GM23338 (cell line): ENCODE measurements at regions not wholly inside any gene's neighbourhood (a gene's known extent, or its start where the extent isn't known, plus 50 kb on each side); places are given as distances from the start of the nearest gene placed in this dataset.

Experiments used
- ATAC-seq: fragments of 200-7000 bp; cut with Tn5 transposase; 3 replicates; pipeline ENCODE4 v1.9.1; 2020
- DNase-seq: peaks from one replicate; pipeline ENCODE4 v3.0.0-alpha.2; 2015; ENCODE audit warnings: low spot score
- H2AFZ ChIP-seq: fragments of 200-600 bp; sonication (generic); 2 replicates; pipeline ENCODE4 v1.8.0; 2016; ENCODE audit warnings: antibody characterized with exemption, mild to moderate bottlenecking, moderate library complexity
- H3F3A ChIP-seq: fragments of 200-600 bp; sonication (generic); replicated peaks from 2 replicates; pipeline ENCODE4 v1.8.0; 2017; ENCODE audit warnings: antibody characterized with exemption, mixed run types, low read depth
- H3K27ac ChIP-seq: fragments of 200-600 bp; sonication (generic); 2 replicates; pipeline ENCODE4 v1.6.1; 2016; ENCODE audit warnings: low read depth
- H3K27me3 ChIP-seq: fragments of 200-600 bp; sonication (generic); 2 replicates; pipeline ENCODE4 v1.8.0; 2016; ENCODE audit warnings: mild to moderate bottlenecking, mixed run types, moderate library complexity; ENCODE audit not compliant: insufficient read depth
- H3K36me3 ChIP-seq: fragments of 200-600 bp; sonication (generic); 2 replicates; pipeline ENCODE4 v1.8.0; 2016; ENCODE audit warnings: mild to moderate bottlenecking; ENCODE audit not compliant: insufficient read depth
- H3K4me1 ChIP-seq: fragments of 200-600 bp; sonication (generic); 2 replicates; pipeline ENCODE4 v1.8.0; 2016; ENCODE audit warnings: mild to moderate bottlenecking, moderate library complexity; ENCODE audit not compliant: insufficient read depth
- H3K4me2 ChIP-seq: fragments of 200-600 bp; sonication (generic); 2 replicates; pipeline ENCODE4 v1.7.1; 2017; ENCODE audit warnings: mixed run types
- H3K4me3 ChIP-seq: fragments of 200-600 bp; sonication (generic); 2 replicates; pipeline ENCODE4 v1.6.1; 2016; ENCODE audit warnings: mixed run types
- H3K79me2 ChIP-seq: fragments of 200-600 bp; sonication (generic); replicated peaks from 2 replicates; pipeline ENCODE4 v1.8.0; 2017; ENCODE audit warnings: mild to moderate bottlenecking; ENCODE audit not compliant: insufficient read depth
- H3K9me2 ChIP-seq: fragments of 200-600 bp; sonication (generic); 2 replicates; pipeline ENCODE4 v1.8.0; 2017; ENCODE audit not compliant: insufficient read depth
- H4K20me1 ChIP-seq: fragments of 200-600 bp; sonication (generic); replicated peaks from 2 replicates; pipeline ENCODE4 v1.8.0; 2017; ENCODE audit warnings: mild to moderate bottlenecking; ENCODE audit not compliant: insufficient read depth
- H3K27ac Mint-ChIP-seq: 2 replicates; pipeline ENCODE4 v1.8.0; 2020; ENCODE audit warnings: inconsistent platforms, mild to moderate bottlenecking, moderate library complexity, mixed read lengths
- H3K27me3 Mint-ChIP-seq: 3 replicates; pipeline ENCODE4 v1.8.0; 2022; ENCODE audit warnings: low read depth, mild to moderate bottlenecking, moderate library complexity, mixed read lengths, inconsistent platforms; ENCODE audit not compliant: insufficient read depth, poor library complexity
- H3K36me3 Mint-ChIP-seq: 3 replicates; pipeline ENCODE4 v1.8.0; 2021; ENCODE audit warnings: low read depth, mild to moderate bottlenecking, inconsistent platforms, moderate library complexity, mixed read lengths
- H3K4me1 Mint-ChIP-seq: 3 replicates; pipeline ENCODE4 v1.8.0; 2020; ENCODE audit warnings: mild to moderate bottlenecking, inconsistent platforms, mixed read lengths
- H3K4me3 Mint-ChIP-seq: 3 replicates; pipeline ENCODE4 v1.8.0; 2021; ENCODE audit warnings: moderate library complexity, mild to moderate bottlenecking, inconsistent platforms, mixed read lengths
- H3K9me3 Mint-ChIP-seq: 3 replicates; pipeline ENCODE4 v1.8.0; 2020; ENCODE audit warnings: moderate library complexity, mild to moderate bottlenecking, inconsistent platforms, mixed read lengths
- CREB1 ChIP-seq: fragments of 250-450 bp; sonication (Bioruptor Pico); IDR thresholded peaks from 2 replicates; pipeline ENCODE4 v1.5.0; 2020; ENCODE audit warnings: low read depth, mild to moderate bottlenecking, moderate library complexity
- EZH2phosphoT487 ChIP-seq: fragments of 200-600 bp; sonication (generic); IDR thresholded peaks from one replicate; pipeline ENCODE4 v1.8.1; 2018; ENCODE audit warnings: antibody characterized with exemption; ENCODE audit not compliant: unreplicated experiment
- JUNB ChIP-seq: IDR thresholded peaks from one replicate; pipeline ENCODE4 v1.6.1; 2016; ENCODE audit warnings: antibody characterized with exemption; ENCODE audit not compliant: unreplicated experiment
- NANOG ChIP-seq: IDR thresholded peaks from 2 replicates; pipeline ENCODE4 v1.6.1; 2016; ENCODE audit warnings: antibody characterized with exemption, borderline replicate concordance
- POLR2AphosphoS5 ChIP-seq: IDR thresholded peaks from 2 replicates; pipeline ENCODE4 v1.6.1; 2016; ENCODE audit warnings: antibody characterized with exemption, low read depth
- STAT1 ChIP-seq: IDR thresholded peaks from one replicate; pipeline ENCODE4 v1.6.1; 2016; ENCODE audit warnings: antibody characterized with exemption; ENCODE audit not compliant: unreplicated experiment
- ZNF114 ChIP-seq: fragments of 250-450 bp; sonication (Bioruptor Pico); IDR thresholded peaks from 2 replicates; pipeline ENCODE4 v1.5.0; 2020; ENCODE audit warnings: mild to moderate bottlenecking, moderate library complexity
- TF ChIP-seq, protein P1 (sequence below), 2 experiments: fragments of 200-600 bp in 1 of 2; sonication (generic) in 1 of 2; conservative IDR thresholded peaks; 2 replicates each; pipeline versions ENCODE4 v1.5.1 to v1.6.1; 2016 to 2017; ENCODE audit warnings: antibody characterized with exemption in 2 of 2, low read depth in 2 of 2, mild to moderate bottlenecking in 2 of 2, moderate library complexity in 1 of 2

DNA sequence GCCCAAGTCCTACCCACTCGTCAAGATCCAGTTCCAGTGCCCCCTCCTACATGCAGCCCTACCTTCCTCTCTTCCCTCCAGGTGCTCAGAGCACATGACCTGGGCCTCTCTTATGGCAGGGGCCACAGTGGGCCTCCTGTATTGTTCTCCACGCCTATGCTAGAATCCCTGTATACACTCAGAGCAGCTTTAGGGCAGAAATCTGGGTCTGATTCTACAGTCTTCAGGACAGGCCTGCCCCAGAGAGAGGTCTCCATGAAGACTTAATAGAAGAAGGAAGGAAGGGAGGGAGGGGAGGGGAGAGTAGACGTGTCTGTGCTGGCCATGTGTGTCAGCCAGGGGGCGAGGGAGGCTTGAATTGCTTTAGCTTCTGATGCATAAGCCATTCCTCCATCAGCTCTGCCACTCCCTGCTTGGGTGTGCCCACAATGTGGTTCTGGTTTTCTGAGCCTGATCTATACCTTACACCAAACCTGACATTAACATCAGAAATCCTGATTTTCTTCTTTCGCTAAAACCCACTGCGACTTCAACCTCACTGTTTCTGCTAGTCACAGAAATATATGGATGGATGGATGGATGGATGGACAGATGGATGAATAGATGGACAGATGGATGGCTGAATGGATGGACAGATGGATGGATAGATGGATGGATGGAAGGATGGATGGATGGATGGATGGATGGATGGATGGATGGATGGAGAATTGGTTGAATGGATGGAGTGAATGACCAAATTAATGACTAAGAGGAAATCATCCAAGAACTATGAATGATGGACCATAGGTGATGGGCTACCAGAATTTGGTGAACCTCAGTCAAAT, 56.6 kb upstream of the PRDM11 start:
- TF ChIP-seq NANOG (no peak), JUNB (no peak)
- TF ChIP-seq, protein P1, sequence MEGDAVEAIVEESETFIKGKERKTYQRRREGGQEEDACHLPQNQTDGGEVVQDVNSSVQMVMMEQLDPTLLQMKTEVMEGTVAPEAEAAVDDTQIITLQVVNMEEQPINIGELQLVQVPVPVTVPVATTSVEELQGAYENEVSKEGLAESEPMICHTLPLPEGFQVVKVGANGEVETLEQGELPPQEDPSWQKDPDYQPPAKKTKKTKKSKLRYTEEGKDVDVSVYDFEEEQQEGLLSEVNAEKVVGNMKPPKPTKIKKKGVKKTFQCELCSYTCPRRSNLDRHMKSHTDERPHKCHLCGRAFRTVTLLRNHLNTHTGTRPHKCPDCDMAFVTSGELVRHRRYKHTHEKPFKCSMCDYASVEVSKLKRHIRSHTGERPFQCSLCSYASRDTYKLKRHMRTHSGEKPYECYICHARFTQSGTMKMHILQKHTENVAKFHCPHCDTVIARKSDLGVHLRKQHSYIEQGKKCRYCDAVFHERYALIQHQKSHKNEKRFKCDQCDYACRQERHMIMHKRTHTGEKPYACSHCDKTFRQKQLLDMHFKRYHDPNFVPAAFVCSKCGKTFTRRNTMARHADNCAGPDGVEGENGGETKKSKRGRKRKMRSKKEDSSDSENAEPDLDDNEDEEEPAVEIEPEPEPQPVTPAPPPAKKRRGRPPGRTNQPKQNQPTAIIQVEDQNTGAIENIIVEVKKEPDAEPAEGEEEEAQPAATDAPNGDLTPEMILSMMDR (conservative IDR thresholded peaks at IDR 0.05; ENCODE audit: low read depth in 2 of 2) = peak; percentile 40 to 66
- H3K4me3 Mint-ChIP-seq = no peak overlapping the region; the same call in 2 of the 3 replicates
- no peak overlapping the region for H3K27ac Mint-ChIP-seq
- no peaks in the 10 kb centered on the region; the same call in 2 of the 3 replicates for H3K36me3 Mint-ChIP-seq
- H3K36me3 ChIP-seq = no peaks in the 10 kb centered on the region
- DNase-seq = peak; percentile 79
- peaks cover 6% of the 10 kb centered on the region for H3K9me2 ChIP-seq
- H3K4me3 ChIP-seq = no peak overlapping the region
- H4K20me1 ChIP-seq = no peaks in the 10 kb centered on the region
- H3K79me2 ChIP-seq = no peaks in the 10 kb centered on the region
- no peak overlapping the region for H3K27ac ChIP-seq
- H2AFZ ChIP-seq = peak overlapping the region; percentile 88; the same call in 1 of the 2 replicates
- peaks cover 24% of the 10 kb centered on the region for H3K27me3 Mint-ChIP-seq
- H3K4me2 ChIP-seq = no peak overlapping the region
- peaks cover 47% of the 10 kb centered on the region for H3K4me1 ChIP-seq
- ATAC-seq = peak; percentile 16
- no peaks in the 10 kb centered on the region for H3K27me3 ChIP-seq
- H3K4me1 Mint-ChIP-seq = peaks cover 73% of the 10 kb centered on the region
- H3F3A ChIP-seq = peaks cover 6% of the 10 kb centered on the region; the same call in 1 of the 2 replicates
- no peaks in the 10 kb centered on the region for H3K9me3 Mint-ChIP-seq

DNA sequence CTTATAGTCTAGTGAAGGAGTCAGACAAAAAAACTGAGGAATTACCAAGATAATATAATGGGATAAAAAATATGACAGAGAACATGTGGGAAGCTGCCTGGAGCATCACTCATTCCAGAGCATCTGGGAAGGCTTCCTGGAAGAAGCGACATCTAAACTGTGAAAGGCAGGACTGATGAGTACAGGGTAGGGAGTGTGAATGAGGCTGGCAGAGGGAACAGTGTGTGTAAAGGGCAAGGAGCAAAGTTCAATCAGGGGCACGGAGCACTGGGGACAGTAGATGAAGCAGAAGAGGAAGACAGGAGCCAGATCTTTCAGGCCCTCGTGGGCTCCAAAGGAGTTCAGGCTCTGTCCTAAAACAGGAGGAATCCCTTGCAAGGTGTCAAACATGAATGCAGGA, 55.8 kb upstream of the PRDM11 start:
- H3K27me3 Mint-ChIP-seq = peaks cover 24% of the 10 kb centered on the region
- Histone ChIP-seq H3K4me2 (no peak overlapping the region), H3K27ac (no peak overlapping the region), H3K4me3 (no peak overlapping the region), H3K4me1 (peaks cover 40% of the 10 kb centered on the region), H3K79me2 (no peaks in the 10 kb centered on the region), H3F3A (0 out of 2 replicates have a peak, but pooled peaks cover 2% of the 10 kb centered on the region), H3K36me3 (no peaks in the 10 kb centered on the region), H3K27me3 (no peaks in the 10 kb centered on the region), H2AFZ (no peak overlapping the region), H3K9me2 (peaks cover 6% of the 10 kb centered on the region), H4K20me1 (no peaks in the 10 kb centered on the region)
- no peaks in the 10 kb centered on the region; the same call in 2 of the 3 replicates for H3K36me3 Mint-ChIP-seq
- H3K4me1 Mint-ChIP-seq = peaks cover 73% of the 10 kb centered on the region
- no peak for DNase-seq
- H3K4me3 Mint-ChIP-seq = no peak overlapping the region
- TF ChIP-seq STAT1 (no peak), POLR2AphosphoS5 (no peak), CREB1 (CRISPR knock-in tag) (no peak), EZH2phosphoT487 (no peak), ZNF114 (CRISPR knock-in tag) (no peak), NANOG (no peak)
- no peak for ATAC-seq
- H3K9me3 Mint-ChIP-seq = no peaks in the 10 kb centered on the region
- H3K27ac Mint-ChIP-seq = no peak overlapping the region
